AG09319 (cell line): ENCODE measurements at regions not wholly inside any gene's neighbourhood (a gene's known extent, or its start where the extent isn't known, plus 50 kb on each side); places are given as distances from the start of the nearest gene placed in this dataset.

Experiments
- DNase-seq: peaks from one replicate; pipeline ENCODE4 v3.0.0-alpha.2; 2010; ENCODE audit warnings: low read depth; ENCODE audit errors: extremely low read depth
- CTCF ChIP-seq: IDR thresholded peaks from 2 replicates; pipeline ENCODE4 v1.5.1; 2011; ENCODE audit warnings: low read depth, mild to moderate bottlenecking, inconsistent platforms, low read length, moderate library complexity

DNA sequence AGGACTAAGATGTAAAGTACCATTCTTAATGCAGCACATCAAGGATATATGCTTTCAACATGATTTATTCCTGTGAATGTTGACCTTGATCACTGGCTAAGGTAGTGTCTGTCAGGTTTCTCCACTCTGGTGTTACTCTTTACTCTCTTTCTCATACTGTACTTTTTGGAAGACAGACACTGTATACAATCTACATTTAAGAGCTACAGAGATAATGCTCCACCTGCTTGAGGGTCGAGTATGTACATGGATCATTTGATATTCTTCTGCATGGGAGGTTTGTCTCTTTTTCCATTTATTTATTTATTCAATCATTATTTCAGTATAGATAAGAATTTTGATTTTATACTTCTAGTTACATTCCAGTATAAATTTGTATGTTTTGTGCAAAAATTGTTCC lies 199.5 kb upstream of the RGPD4 start:
- DNase-seq = no peak
- no peak for TF ChIP-seq CTCF

- no peak for DNase-seq
- TF ChIP-seq CTCF = no peak
Measured at GRCh38 chr2:107627926-107628325, 198.8 kb upstream of the RGPD4 start.

DNA sequence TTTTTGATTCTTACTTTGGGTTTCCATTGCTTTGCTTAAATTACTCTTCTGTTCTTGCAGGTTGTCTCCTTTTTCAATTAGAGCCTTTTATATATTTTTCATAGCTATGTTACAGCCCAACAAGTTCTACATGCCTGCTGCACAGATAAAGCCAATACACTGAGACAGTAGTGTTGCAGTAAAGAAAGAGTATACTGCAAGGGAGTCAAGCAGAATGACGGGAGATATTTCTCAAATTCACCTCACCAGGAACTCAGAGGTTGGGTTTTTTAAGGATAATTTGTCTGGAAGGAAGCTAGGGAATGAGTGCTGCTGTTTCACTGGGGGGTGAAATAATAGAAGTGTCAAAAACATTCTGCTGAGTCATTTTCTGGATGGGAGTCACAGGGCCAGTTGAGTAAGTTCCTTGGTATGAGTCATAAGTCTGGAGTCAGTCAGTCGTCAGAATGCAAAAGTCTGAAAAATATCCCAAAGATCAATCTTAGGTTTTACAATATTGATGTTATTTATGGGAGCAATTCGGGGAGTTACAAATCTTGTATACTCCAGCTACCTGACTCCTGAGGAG lies 193.0 kb upstream of the RGPD4 start:
- DNase-seq = peak; percentile 28
- TF ChIP-seq CTCF = no peak

DNA sequence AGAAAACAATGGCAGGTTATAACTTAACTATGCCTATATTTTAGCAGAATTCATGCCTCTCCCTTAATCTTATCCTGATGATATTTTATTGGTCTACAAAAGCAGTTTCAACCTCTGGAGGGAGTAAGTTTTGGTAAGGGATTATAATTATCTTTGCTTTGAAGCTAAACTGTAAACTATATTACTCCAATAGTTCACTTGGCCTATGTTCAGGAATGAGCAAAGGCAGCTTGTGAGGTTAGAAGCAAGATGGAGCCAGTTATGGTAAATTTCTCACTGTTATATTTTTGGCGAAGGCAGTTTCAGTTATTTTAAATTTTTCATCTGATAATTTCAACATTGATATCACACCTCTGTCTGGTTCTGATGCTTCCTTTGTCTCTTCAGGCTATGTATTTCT lies 192.5 kb upstream of the RGPD4 start:
- no peak for TF ChIP-seq CTCF

DNA sequence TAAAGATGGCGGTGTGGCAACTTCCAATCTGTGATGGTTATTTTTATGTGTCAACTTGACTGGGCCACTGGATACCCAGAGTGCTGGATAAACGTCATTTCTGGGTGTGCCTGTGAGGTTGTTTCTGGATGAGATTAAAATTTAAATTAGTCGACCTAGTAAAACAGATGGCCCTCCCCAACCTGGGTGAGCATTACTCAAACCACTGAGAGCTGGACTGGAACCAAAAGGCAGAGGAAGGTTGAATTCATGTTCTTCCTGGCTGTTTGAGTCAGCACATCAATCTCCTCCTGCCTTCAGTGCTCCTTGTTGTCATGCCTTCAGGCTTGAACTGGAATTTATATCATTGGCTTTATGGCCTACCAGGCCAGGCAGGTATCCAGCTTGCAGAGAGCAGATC lies 190.8 kb upstream of the RGPD4 start:
- TF ChIP-seq CTCF = no peak
- DNase-seq = no peak

More for the DNA sequence above, 192.5 kb upstream of the RGPD4 start:
- no peak for DNase-seq

DNA sequence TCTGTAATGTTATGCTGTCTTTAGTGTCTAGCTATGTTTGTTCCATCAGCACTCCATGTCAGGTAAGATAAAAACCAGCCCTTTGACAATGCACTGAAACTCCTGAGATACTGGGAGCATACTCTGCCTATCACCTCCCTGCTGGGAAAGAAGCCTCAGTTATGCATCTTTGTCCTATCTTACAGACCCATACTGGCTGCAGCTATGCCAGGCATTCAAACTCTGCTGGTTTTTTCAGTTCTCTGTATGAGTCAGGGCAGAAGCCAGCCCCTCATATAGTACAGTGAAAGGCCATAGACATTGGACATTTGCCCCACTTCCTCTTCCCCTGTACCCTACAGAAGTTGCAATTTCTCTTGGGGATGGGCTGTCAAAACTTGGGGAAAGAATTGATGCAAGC lies 181.1 kb upstream of the RGPD4 start:
- DNase-seq = no peak
- no peak for TF ChIP-seq CTCF

DNA sequence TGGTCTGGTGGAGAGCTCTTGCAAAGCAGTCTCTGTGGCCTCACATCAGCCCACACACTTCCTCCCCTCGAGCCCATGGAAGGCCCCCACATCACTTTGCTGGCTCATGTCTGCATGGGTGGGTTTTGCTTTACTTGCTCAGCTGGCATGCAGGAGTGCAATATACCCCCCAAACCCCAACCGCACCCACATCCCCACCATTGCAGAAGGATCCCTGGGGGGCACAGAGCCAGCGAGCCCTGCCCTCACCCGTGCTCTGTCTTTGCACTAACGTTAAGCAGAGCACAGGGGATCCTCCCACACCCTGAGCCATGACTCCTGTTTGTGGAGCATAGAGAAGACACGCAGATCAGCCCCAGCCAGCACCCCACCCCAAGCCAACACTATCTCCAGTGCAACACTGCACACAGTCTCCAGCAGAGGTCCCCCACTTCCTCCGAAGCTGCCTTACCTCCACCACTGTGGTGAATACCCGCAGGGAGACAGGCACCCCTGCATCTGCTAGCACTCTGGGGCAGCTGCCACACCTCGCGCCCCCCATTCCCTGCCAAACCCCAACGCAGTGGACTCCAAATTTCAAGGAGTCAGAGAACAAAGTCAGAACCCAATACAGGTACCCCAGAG lies 177.8 kb upstream of the RGPD4 start:
- DNase-seq = no peak
- no peak for TF ChIP-seq CTCF
